Stimulated activated CD8-positive, alpha-beta memory T cell treated with anti-CD3 and anti-CD28 coated beads, Interleukin-15, amount 100 ng/mL, for 1 hour (primary cell): ENCODE measurements at regions not wholly inside any gene's neighbourhood (a gene's known extent, or its start where the extent isn't known, plus 50 kb on each side); places are given as distances from the start of the nearest gene placed in this dataset.

Experiments used
- DNase-seq: peaks from one replicate; pipeline ENCODE4 v3.0.0-alpha.2; 2020; ENCODE audit warnings: low read depth

- DNase-seq = no peak
These were observed 696.3 kb downstream of the NR2F2 start for GRCh38 chr15:97026781-97027180.

- DNase-seq = no peak
These were observed 697.3 kb downstream of the NR2F2 start for GRCh38 chr15:97027772-97028171.

- DNase-seq = no peak
These were observed 699.8 kb downstream of the NR2F2 start for GRCh38 chr15:97030251-97030650.

- DNase-seq = no peak
These were observed 705.8 kb downstream of the NR2F2 start for GRCh38 chr15:97036301-97036700.

- DNase-seq = no peak
These were observed 706.6 kb downstream of the NR2F2 start for GRCh38 chr15:97037080-97037479.

GRCh38 chr15:97045666-97046421, 715.3 kb downstream of the NR2F2 start:
- no peak for DNase-seq

GRCh38 chr15:97052513-97052912, 722.0 kb downstream of the NR2F2 start:
- DNase-seq = no peak

- DNase-seq = no peak
These were observed 723.1 kb downstream of the NR2F2 start for GRCh38 chr15:97053635-97054034.

GRCh38 chr15:97057503-97057902, 727.0 kb downstream of the NR2F2 start:
- no peak for DNase-seq

- no peak for DNase-seq
These were observed 728.8 kb downstream of the NR2F2 start for GRCh38 chr15:97059281-97059680.

- no peak for DNase-seq
These were observed 730.9 kb downstream of the NR2F2 start for GRCh38 chr15:97061392-97061791.

GRCh38 chr15:97071668-97072067, 741.2 kb downstream of the NR2F2 start:
- DNase-seq = no peak

- no peak for DNase-seq
These were observed 742.0 kb downstream of the NR2F2 start for GRCh38 chr15:97072545-97072944.

GRCh38 chr15:97076011-97076410, 745.5 kb downstream of the NR2F2 start:
- DNase-seq = no peak

- no peak for DNase-seq
These were observed 747.5 kb downstream of the NR2F2 start for GRCh38 chr15:97077975-97078374.

GRCh38 chr15:97078591-97078990, 748.1 kb downstream of the NR2F2 start:
- no peak for DNase-seq

GRCh38 chr15:97081666-97082226, 751.2 kb downstream of the NR2F2 start:
- no peak for DNase-seq

- DNase-seq = no peak
These were observed 752.3 kb downstream of the NR2F2 start for GRCh38 chr15:97082830-97083229.

- no peak for DNase-seq
These were observed 754.1 kb downstream of the NR2F2 start for GRCh38 chr15:97084650-97085049.

- DNase-seq = no peak
These were observed 755.2 kb downstream of the NR2F2 start for GRCh38 chr15:97085731-97086130.

- no peak for DNase-seq
These were observed 756.7 kb downstream of the NR2F2 start for GRCh38 chr15:97087006-97087741.

GRCh38 chr15:97091093-97091492, 760.6 kb downstream of the NR2F2 start:
- no peak for DNase-seq

- no peak for DNase-seq
These were observed 762.2 kb downstream of the NR2F2 start for GRCh38 chr15:97092656-97093055.
